Peyer's patch (tissue), 4 donors: ENCODE measurements at regions not wholly inside any gene's neighbourhood (a gene's known extent, or its start where the extent isn't known, plus 50 kb on each side); places are given as distances from the start of the nearest gene placed in this dataset.

Source experiments
- DNase-seq, 3 donors: peaks; one replicate each; pipeline ENCODE4 v3.0.0-alpha.2; 2017 to 2019
- H3K27ac ChIP-seq, 4 donors: fragments of 200-600 bp; sonication (generic); one replicate each; pipeline ENCODE4 v1.5.1; 2016 to 2019
- H3K27me3 ChIP-seq, 2 donors: fragments of 200-600 bp; sonication (generic); one replicate each; pipeline ENCODE4 v1.5.1; 2019
- H3K36me3 ChIP-seq, 3 donors: fragments of 200-600 bp; sonication (generic); one replicate each; pipeline ENCODE4 v1.5.1; 2016 to 2019
- H3K4me1 ChIP-seq, 4 donors: fragments of 200-600 bp; sonication (generic); one replicate each; pipeline ENCODE4 v1.5.1; 2016 to 2019
- H3K4me3 ChIP-seq, 4 donors: fragments of 200-600 bp; sonication (generic); 1 replicate in 3 of 4; 2 replicates in 1 of 4; pipeline ENCODE4 v1.5.1; 2016 to 2019; ENCODE audit warnings: mild to moderate bottlenecking in 1 of 4
- H3K9me3 ChIP-seq, 4 donors: fragments of 200-600 bp; sonication (generic); one replicate each; pipeline ENCODE4 v1.5.1; 2016 to 2019; ENCODE audit warnings: mild to moderate bottlenecking in 1 of 4
- POLR2A ChIP-seq, 2 donors: fragments of 450-650 bp; IDR thresholded peaks; one replicate each; pipeline ENCODE4 v1.5.1; 2017; ENCODE audit warnings: antibody characterized with exemption in 2 of 2, mild to moderate bottlenecking in 2 of 2, moderate library complexity in 2 of 2
- TF ChIP-seq, protein P1 (sequence below), 6 experiments: fragments of 450-650 bp in 4 of 6; fragments of 200-600 bp in 2 of 6; sonication (generic) in 1 of 6; IDR thresholded peaks; one replicate each; pipeline ENCODE4 v1.5.1; 2017 to 2019; ENCODE audit warnings: antibody characterized with exemption in 6 of 6, mild to moderate bottlenecking in 3 of 6, moderate library complexity in 1 of 6

DNA sequence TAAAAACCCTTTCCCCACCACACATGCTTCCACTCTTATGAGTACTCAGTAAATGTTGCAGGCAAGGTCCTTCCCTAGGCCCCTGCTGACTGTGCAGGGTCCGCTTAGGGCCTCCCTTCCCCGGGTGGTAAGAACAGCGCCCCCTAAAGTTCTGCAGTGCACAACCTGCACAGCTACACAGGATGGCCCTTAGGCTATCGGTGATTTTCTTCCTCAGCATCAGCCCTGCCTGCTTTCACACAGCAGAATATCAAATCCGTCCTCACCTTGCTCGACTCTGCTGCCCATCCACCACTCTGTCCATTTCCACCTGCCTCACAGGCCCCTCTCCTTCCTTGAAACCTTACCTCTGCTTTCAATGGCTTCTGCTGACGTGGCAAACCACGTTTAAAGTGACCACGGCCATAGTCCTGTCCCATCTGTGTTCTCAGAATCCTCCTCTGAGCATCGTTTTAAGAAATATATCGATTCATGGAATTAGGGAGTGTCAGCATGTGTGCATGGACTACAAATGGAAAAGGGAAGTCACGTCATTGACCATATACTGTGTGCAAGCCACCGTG is 51.4 kb upstream of the TMEM132E start:
- no peak overlapping the region for H3K4me3 ChIP-seq
- no peaks in the 10 kb centered on the region for H3K9me3 ChIP-seq
- no peak overlapping the region for H3K27ac ChIP-seq
- TF ChIP-seq, protein P1, sequence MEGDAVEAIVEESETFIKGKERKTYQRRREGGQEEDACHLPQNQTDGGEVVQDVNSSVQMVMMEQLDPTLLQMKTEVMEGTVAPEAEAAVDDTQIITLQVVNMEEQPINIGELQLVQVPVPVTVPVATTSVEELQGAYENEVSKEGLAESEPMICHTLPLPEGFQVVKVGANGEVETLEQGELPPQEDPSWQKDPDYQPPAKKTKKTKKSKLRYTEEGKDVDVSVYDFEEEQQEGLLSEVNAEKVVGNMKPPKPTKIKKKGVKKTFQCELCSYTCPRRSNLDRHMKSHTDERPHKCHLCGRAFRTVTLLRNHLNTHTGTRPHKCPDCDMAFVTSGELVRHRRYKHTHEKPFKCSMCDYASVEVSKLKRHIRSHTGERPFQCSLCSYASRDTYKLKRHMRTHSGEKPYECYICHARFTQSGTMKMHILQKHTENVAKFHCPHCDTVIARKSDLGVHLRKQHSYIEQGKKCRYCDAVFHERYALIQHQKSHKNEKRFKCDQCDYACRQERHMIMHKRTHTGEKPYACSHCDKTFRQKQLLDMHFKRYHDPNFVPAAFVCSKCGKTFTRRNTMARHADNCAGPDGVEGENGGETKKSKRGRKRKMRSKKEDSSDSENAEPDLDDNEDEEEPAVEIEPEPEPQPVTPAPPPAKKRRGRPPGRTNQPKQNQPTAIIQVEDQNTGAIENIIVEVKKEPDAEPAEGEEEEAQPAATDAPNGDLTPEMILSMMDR (IDR thresholded peaks at IDR 0.05): no peak
- no peak for TF ChIP-seq POLR2A (IDR thresholded peaks at IDR 0.05)
- no peaks in the 10 kb centered on the region for H3K36me3 ChIP-seq
- no peaks in the 10 kb centered on the region for H3K4me1 ChIP-seq
- H3K27me3 ChIP-seq: no peaks in the 10 kb centered on the region
- DNase-seq: no peak

GRCh38 chr17:34527136-34527907 is 52.1 kb upstream of the TMEM132E start:
- H3K9me3 ChIP-seq: no peaks in the 10 kb centered on the region
- H3K36me3 ChIP-seq: no peaks in the 10 kb centered on the region
- no peak overlapping the region for H3K27ac ChIP-seq
- no peak for DNase-seq
- no peaks in the 10 kb centered on the region for H3K27me3 ChIP-seq
- TF ChIP-seq, protein P1 (IDR thresholded peaks at IDR 0.05): no peak
- no peak for TF ChIP-seq POLR2A (IDR thresholded peaks at IDR 0.05)
- H3K4me1 ChIP-seq: no peaks in the 10 kb centered on the region
- no peak overlapping the region for H3K4me3 ChIP-seq

DNA sequence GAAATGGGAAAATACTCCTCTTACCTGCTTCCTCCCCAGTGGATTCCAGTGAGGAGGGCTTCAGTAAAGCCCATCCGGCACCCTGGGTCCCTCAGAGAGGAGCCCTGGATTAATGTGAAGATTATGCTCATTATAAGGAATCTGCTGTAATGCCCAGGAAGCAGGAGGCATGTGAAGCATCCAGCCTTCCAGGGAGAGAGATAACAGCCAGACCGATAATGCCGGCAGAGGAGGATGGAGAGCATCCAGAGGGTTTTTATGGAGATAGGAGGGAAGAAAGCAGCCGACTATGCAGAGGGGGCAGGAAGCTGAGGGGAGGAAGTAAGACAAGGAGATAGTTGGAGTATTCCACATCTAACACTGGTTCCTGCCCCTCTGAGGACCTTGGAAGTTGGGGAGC is 53.7 kb upstream of the TMEM132E start:
- H3K36me3 ChIP-seq: no peaks in the 10 kb centered on the region
- no peak overlapping the region for H3K27ac ChIP-seq
- TF ChIP-seq, protein P1 (IDR thresholded peaks at IDR 0.05): no peak
- no peak for TF ChIP-seq POLR2A (IDR thresholded peaks at IDR 0.05)
- no peaks in the 10 kb centered on the region for H3K9me3 ChIP-seq
- H3K4me3 ChIP-seq: no peak overlapping the region
- H3K4me1 ChIP-seq: no peaks in the 10 kb centered on the region
- no peak for DNase-seq
- H3K27me3 ChIP-seq: no peaks in the 10 kb centered on the region

GRCh38 chr17:34521955-34522354 is 57.4 kb upstream of the TMEM132E start:
- TF ChIP-seq, protein P1 (IDR thresholded peaks at IDR 0.05): no peak
- TF ChIP-seq POLR2A (IDR thresholded peaks at IDR 0.05): no peak
- Histone ChIP-seq H3K27ac (no peak overlapping the region), H3K4me1 (no peaks in the 10 kb centered on the region), H3K27me3 (no peaks in the 10 kb centered on the region), H3K9me3 (no peaks in the 10 kb centered on the region), H3K4me3 (no peak overlapping the region), H3K36me3 (no peaks in the 10 kb centered on the region)
- no peak for DNase-seq

DNA sequence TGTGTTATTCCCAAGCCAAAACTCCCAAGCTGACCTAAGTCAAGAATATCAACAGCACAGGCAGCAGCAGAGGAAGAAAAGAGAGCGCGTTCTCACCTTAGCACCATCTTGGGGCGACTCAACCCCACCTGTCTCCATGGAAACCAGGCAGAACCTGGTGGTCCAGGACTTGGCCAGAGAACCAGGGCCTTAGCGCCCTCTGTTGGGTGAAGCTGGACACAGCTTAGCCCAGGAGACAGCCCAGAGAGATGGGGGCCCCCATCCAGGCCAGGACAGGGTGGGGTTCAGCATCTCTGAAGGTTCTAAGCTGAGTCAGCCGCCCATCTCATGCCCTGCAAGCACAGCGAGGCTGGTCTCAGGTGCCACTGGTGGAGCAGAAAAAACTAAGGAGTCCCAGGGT is 60.1 kb upstream of the TMEM132E start:
- Histone ChIP-seq H3K27me3 (no peaks in the 10 kb centered on the region), H3K36me3 (no peaks in the 10 kb centered on the region), H3K9me3 (no peaks in the 10 kb centered on the region), H3K4me1 (no peaks in the 10 kb centered on the region), H3K27ac (no peak overlapping the region), H3K4me3 (no peak overlapping the region)
- no peak for TF ChIP-seq POLR2A (IDR thresholded peaks at IDR 0.05)
- TF ChIP-seq, protein P1 (IDR thresholded peaks at IDR 0.05): peak in 1 of 6 experiments; percentile 12
- no peak for DNase-seq
